GM12873 (cell line): ENCODE measurements at regions not wholly inside any gene's neighbourhood (a gene's known extent, or its start where the extent isn't known, plus 50 kb on each side); places are given as distances from the start of the nearest gene placed in this dataset.

Experiments used
- CTCF ChIP-seq: IDR thresholded peaks from 2 replicates; pipeline ENCODE4 v1.5.1; 2012; ENCODE audit warnings: low read depth, mild to moderate bottlenecking, moderate library complexity, low read length, control low read depth; ENCODE audit not compliant: insufficient read depth; ENCODE audit errors: missing control alignments

DNA sequence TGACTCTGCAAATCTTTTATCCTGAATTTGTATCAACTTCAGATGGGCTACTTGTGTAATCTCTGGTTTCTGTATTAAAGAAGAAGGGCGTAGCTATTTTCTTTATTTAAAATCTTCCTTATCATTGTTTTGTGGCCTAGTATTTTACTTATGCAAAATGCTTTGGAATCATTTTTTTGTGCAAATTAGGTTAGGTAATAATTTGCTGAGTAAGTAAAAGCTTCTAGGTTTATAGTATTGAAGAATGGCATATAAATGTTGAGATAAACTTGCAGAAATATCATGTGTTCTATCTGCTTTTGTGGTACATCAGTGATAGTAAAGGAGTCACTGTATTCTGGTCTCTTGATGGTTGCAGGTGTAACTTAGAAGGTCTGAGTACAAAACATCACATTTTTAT is 197.2 kb upstream of the IL15 start:
- no peak for TF ChIP-seq CTCF

DNA sequence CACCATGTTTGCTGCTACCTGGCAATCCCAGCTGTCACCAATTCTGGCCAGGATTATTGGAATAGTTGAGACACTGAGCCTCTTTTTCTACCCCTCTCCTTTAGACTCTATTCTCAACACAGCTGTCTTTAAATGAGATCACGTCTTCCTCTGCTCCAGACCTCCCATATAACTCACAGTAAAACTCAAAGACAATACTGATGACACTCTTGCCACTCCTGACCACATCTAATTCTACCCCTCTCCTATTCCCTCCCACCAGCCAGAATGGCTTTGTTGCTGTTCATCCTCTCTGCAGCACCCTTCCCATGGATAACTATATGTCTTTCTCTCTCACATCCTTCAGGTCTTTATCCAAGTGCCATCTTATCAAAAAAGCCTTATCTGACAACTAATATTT is 188.6 kb upstream of the IL15 start:
- TF ChIP-seq CTCF = no peak

GRCh38 chr4:141448490-141448889 is 187.9 kb upstream of the IL15 start:
- no peak for TF ChIP-seq CTCF

- no peak for TF ChIP-seq CTCF
Measured at GRCh38 chr4:141449927-141450326, 186.5 kb upstream of the IL15 start.

DNA sequence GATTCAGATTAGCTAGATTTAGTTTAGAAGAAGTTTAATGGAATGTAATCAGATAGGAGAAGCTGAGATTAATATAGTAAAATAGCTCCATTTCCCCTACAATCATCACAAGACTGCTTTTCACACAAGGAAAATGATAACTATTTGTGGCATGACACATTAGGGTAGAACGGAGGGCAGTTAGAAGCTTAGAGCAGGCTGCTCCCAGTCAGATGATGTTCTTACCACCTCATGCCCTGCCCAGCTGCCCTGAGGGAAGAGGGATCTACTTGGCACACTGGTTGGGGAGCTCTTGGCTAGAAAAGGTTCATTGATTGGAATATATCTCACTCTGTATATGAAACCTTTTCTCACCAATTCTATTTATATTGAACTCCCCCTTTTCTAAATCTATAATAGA is 180.7 kb upstream of the IL15 start:
- TF ChIP-seq CTCF = no peak

DNA sequence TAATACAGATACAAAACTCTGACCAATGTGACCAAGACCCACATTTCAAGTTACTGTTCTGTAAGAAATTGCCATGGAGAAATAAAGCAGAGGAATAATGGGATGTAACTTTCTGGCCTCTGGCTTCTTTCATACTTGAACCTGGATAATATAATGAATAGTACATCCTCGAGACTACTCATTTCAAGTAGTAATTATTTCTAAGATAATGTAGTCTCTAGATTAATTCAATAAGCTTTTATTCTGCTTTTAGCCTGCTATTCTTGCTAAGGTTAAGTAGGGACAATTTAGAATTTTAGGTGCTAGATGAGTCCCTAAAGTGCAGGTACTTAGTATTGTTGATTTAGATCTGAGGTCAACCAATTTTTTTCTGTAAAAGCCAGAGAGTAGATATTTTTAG is 178.7 kb upstream of the IL15 start:
- TF ChIP-seq CTCF = no peak

DNA sequence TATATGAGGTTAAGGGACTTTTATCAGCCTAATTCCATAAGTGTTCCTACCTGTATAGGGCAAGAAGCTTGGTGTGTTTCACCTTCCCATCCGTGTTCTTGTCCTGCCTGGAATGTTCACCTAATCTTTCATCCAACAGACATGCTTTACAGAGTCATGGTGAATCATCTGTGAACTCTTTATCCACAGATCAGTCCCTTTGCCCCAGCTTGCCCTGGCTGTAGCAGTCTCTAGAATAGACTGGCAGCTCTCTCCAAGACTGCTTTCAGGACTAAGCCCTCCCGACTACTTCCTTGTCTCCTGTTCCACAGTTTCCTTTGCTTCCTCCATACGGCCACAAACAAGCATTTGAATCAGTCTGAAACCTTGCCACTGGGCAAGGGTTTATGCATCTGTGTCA is 177.9 kb upstream of the IL15 start:
- TF ChIP-seq CTCF = no peak

DNA sequence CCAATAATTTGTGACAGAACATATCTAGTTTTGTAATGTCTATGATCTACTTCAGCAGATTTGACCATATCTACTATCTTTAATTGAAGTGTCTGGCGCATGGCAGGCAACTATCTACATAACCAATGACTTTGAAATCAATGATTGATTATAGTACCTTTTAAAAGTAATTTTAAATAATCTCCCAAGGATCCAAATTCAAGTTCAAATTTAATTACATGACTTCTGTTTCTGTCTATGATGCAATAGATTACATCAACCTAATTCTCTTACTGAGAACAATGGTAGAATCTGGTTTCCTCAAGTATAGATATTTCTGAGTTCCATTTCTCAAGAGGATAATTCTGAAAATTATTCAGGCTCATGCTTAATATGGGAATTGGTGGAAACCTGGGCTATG is 177.4 kb upstream of the IL15 start:
- no peak for TF ChIP-seq CTCF
